ENCODE measurements at regions not wholly inside any gene's neighbourhood (a gene's known extent, or its start where the extent isn't known, plus 50 kb on each side); places are given as distances from the start of the nearest gene placed in this dataset.
"Not testable (repeated sequence)": the region's sequence is repeated elsewhere in the genome, so short reads cannot be mapped to it uniquely, and the experiment has no call there.

GRCh38 chr4:137360761-137361160 lies 171.5 kb downstream of the PCDH18 start:
- intact Hi-C loops (cut with DNase I): no loop called here
- Histone ChIP-seq H3K9me3 (no peaks in the 10 kb centered on the region), H3K4me1 (no peaks in the 10 kb centered on the region), H3K36me3 (no peaks in the 10 kb centered on the region), H3K27ac (no peak overlapping the region), H3K27me3 (no peaks in the 10 kb centered on the region), H3K4me3 (no peak overlapping the region)
- FAIRE-seq (no peak), ATAC-seq (no peak), DNase-seq (no peak)
- no peak for TF ChIP-seq CTCF (IDR thresholded peaks at IDR 0.05)
- 32 to 43% methylated on average over 1 of the region's 1 CpG for WGBS, 2 donors

- H3K9me3 ChIP-seq: no peaks in the 10 kb centered on the region
- H3K4me3 ChIP-seq: no peak overlapping the region
- DNase-seq: no peak
- WGBS, 2 donors: 35 to 44% methylated on average over 2 of the region's 2 CpGs
- TF ChIP-seq CTCF (IDR thresholded peaks at IDR 0.05): no peak
- H3K27me3 ChIP-seq: no peaks in the 10 kb centered on the region
- intact Hi-C loops (cut with DNase I): no loop called here
- no peak for FAIRE-seq
- no peak overlapping the region for H3K27ac ChIP-seq
- no peak for ATAC-seq
- H3K36me3 ChIP-seq: no peaks in the 10 kb centered on the region
- no peaks in the 10 kb centered on the region for H3K4me1 ChIP-seq
Observed at GRCh38 chr4:137359691-137360315, 172.5 kb downstream of the PCDH18 start.

- DNase-seq; FAIRE-seq; H3K4me1 ChIP-seq; H3K9me3 ChIP-seq; ATAC-seq; H3K4me3 ChIP-seq; intact Hi-C loops (cut with DNase I); H3K36me3 ChIP-seq; H3K27ac ChIP-seq; H3K27me3 ChIP-seq: not testable (repeated sequence)
- 51 to 68% methylated on average over 2 of the region's 2 CpGs for WGBS, 2 donors
Observed at GRCh38 chr4:137354562-137354961, 177.7 kb downstream of the PCDH18 start.

- no peaks in the 10 kb centered on the region for H3K4me1 ChIP-seq
- no peaks in the 10 kb centered on the region for H3K36me3 ChIP-seq
- no peak overlapping the region for H3K4me3 ChIP-seq
- H3K27me3 ChIP-seq: no peaks in the 10 kb centered on the region
- FAIRE-seq (no peak), ATAC-seq (no peak), DNase-seq (no peak)
- H3K9me3 ChIP-seq: no peaks in the 10 kb centered on the region
- 38 to 41% methylated on average over 2 of the region's 2 CpGs for WGBS, 2 donors
- intact Hi-C loops (cut with DNase I): no loop called here
- no peak for TF ChIP-seq CTCF (IDR thresholded peaks at IDR 0.05)
- no peak overlapping the region for H3K27ac ChIP-seq
Observed at GRCh38 chr4:137347371-137347770, 184.9 kb downstream of the PCDH18 start.

- no peak for TF ChIP-seq CTCF (IDR thresholded peaks at IDR 0.05)
- DNase-seq (no peak), FAIRE-seq (no peak), ATAC-seq (no peak)
- H3K27me3 ChIP-seq: no peaks in the 10 kb centered on the region
- H3K36me3 ChIP-seq: no peaks in the 10 kb centered on the region
- H3K4me3 ChIP-seq: no peak overlapping the region
- WGBS, 2 donors: 82 to 91% methylated on average over 1 of the region's 1 CpG
- no peaks in the 10 kb centered on the region for H3K4me1 ChIP-seq
- intact Hi-C loops (cut with DNase I): no loop called here
- no peaks in the 10 kb centered on the region for H3K9me3 ChIP-seq
- H3K27ac ChIP-seq: no peak overlapping the region
Observed at GRCh38 chr4:137345597-137345996, 186.7 kb downstream of the PCDH18 start.
